GM19328 (cell line): ENCODE measurements at regions not wholly inside any gene's neighbourhood (a gene's known extent, or its start where the extent isn't known, plus 50 kb on each side); places are given as distances from the start of the nearest gene placed in this dataset.
"Not testable (repeated sequence)": the region's sequence is repeated elsewhere in the genome, so short reads cannot be mapped to it uniquely, and the experiment has no call there.

Experiments used
- ATAC-seq: cut with Tn5 transposase; IDR thresholded peaks from one replicate; pipeline ENCODE4 v1.9.1; 2021; ENCODE audit warnings: mild to moderate bottlenecking, moderate library complexity; ENCODE audit not compliant: unreplicated experiment

- no peak for ATAC-seq
Observed at GRCh38 chr4:10856271-10856782, 171.8 kb upstream of the CLNK start.

GRCh38 chr4:10853196-10853595 lies 168.6 kb upstream of the CLNK start:
- ATAC-seq, result no peak

GRCh38 chr4:10841697-10842096 lies 157.1 kb upstream of the CLNK start:
- no peak for ATAC-seq

- ATAC-seq, result no peak
Observed at GRCh38 chr4:10837151-10837550, 152.6 kb upstream of the CLNK start.

- ATAC-seq, result no peak
Observed at GRCh38 chr4:10832806-10833628, 148.4 kb upstream of the CLNK start.

GRCh38 chr4:10831727-10832408 lies 147.3 kb upstream of the CLNK start:
- no peak for ATAC-seq

- ATAC-seq, result not testable (repeated sequence)
Observed at GRCh38 chr4:10828918-10829538, 144.5 kb upstream of the CLNK start.

GRCh38 chr4:10821826-10822225 lies 137.3 kb upstream of the CLNK start:
- ATAC-seq, result no peak

- ATAC-seq, result no peak
Observed at GRCh38 chr4:10816571-10816970, 132.0 kb upstream of the CLNK start.

- ATAC-seq, result no peak
Observed at GRCh38 chr4:10811991-10812390, 127.4 kb upstream of the CLNK start.

- no peak for ATAC-seq
Observed at GRCh38 chr4:10810411-10810810, 125.8 kb upstream of the CLNK start.

- no peak for ATAC-seq
Observed at GRCh38 chr4:10809905-10810304, 125.3 kb upstream of the CLNK start.

- ATAC-seq, result no peak
Observed at GRCh38 chr4:10808591-10808990, 124.0 kb upstream of the CLNK start.

- ATAC-seq, result no peak
Observed at GRCh38 chr4:10806953-10807645, 122.5 kb upstream of the CLNK start.

GRCh38 chr4:10803713-10804343 lies 119.3 kb upstream of the CLNK start:
- ATAC-seq, result no peak

- no peak for ATAC-seq
Observed at GRCh38 chr4:10787365-10787764, 102.8 kb upstream of the CLNK start.

- ATAC-seq, result no peak
Observed at GRCh38 chr4:10784621-10785020, 100.1 kb upstream of the CLNK start.

GRCh38 chr4:10783351-10783750 lies 98.8 kb upstream of the CLNK start:
- no peak for ATAC-seq

- ATAC-seq, result no peak
Observed at GRCh38 chr4:10781805-10782204, 97.2 kb upstream of the CLNK start.

- not testable (repeated sequence) for ATAC-seq
Observed at GRCh38 chr4:10780803-10781202, 96.2 kb upstream of the CLNK start.

- not testable (repeated sequence) for ATAC-seq
Observed at GRCh38 chr4:10775132-10775531, 90.6 kb upstream of the CLNK start.
